ENCODE measurements at regions not wholly inside any gene's neighbourhood (a gene's known extent, or its start where the extent isn't known, plus 50 kb on each side); places are given as distances from the start of the nearest gene placed in this dataset.
"Not testable (repeated sequence)": the region's sequence is repeated elsewhere in the genome, so short reads cannot be mapped to it uniquely, and the experiment has no call there.

DNA sequence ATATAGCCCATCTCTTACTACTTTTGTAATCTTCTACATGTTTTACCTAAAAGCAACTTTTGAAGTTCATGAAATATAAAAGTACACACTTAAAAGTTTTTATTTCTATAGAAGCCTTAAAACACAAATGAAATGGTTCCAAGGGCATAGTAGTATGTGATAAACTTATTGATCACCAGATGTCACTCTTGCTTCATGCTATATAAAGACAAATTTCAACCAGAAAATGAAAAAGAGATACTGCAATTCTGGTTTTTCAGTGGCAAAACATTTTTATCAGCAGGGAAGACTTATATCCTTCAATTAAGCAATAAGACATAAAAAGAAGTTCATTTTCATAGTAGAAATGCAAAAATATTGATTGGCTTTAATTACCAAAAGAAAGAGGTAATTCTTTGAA, 69.4 kb upstream of the FBXL17 start (continued):
- TF ChIP-seq ZNF274 (IDR thresholded peaks at IDR 0.05; ENCODE audit: insufficient read depth, insufficient read length) (no peak), MEF2A (IDR thresholded peaks at IDR 0.05; ENCODE audit: insufficient read depth, low read depth, low read length) (no peak), CREB1 (IDR thresholded peaks at IDR 0.05; ENCODE audit: low read depth) (no peak), SIX5 (IDR thresholded peaks at IDR 0.05; ENCODE audit: low read depth, low read length, severe bottlenecking) (no peak), IRF4 (IDR thresholded peaks at IDR 0.05; ENCODE audit: low read depth, low read length) (no peak), TARDBP (IDR thresholded peaks at IDR 0.05; ENCODE audit: borderline replicate concordance) (no peak)
- TF ChIP-seq, protein P1, sequence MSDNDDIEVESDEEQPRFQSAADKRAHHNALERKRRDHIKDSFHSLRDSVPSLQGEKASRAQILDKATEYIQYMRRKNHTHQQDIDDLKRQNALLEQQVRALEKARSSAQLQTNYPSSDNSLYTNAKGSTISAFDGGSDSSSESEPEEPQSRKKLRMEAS (IDR thresholded peaks at IDR 0.05; ENCODE audit: low read depth, low read length): no peak

DNA sequence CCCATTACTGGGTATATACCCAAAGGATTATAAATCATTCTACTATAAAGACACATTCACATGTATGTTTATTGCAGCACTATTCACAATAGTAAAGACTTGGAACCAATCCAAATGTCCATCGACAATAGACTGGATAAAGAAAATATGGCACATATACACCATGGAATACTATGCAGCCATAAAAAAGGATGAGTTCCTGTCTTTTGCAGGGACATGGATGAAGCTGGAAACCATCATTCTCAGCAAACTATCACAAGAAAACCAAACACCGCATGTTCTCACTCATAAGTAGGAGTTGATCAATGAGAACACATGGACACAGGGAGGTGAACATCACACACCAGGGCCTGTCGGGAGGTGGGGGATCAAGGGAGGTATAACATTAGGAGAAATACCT, 62.2 kb upstream of the FBXL17 start:
- SMC1A ChIA-PET (ENCODE audit: uncharacterized antibody, unreplicated experiment); H3K4me3 ChIP-seq; H3K27ac ChIP-seq (ENCODE audit: control insufficient read depth, insufficient read depth); POLR2A ChIA-PET; H3K79me2 ChIP-seq (ENCODE audit: control insufficient read depth, insufficient read depth, low read length); CTCF ChIA-PET; H3K27me3 ChIP-seq (replicated peaks in 1 of 2; ENCODE audit: control insufficient read depth in 2 of 2, insufficient read depth in 2 of 2, low read length in 1 of 2); H3K4me1 ChIP-seq (ENCODE audit: control insufficient read depth, insufficient read depth, low read length); intact Hi-C loops (cut with micrococcal nuclease; ENCODE audit: unreplicated experiment); RAD21 ChIA-PET (ENCODE audit: unreplicated experiment); ATAC-seq; H3K9ac ChIP-seq (ENCODE audit: control insufficient read depth, insufficient read depth, low read length); H3K9me3 ChIP-seq (replicated peaks; ENCODE audit: control insufficient read depth, insufficient read depth, low read length); in situ Hi-C loops (cut with MboI); H3K36me3 ChIP-seq (ENCODE audit: control insufficient read depth in 2 of 2, insufficient read depth in 2 of 2, low read length in 1 of 2); H3K4me2 ChIP-seq (ENCODE audit: control insufficient read depth, insufficient read depth); FAIRE-seq; H4K20me1 ChIP-seq (ENCODE audit: control insufficient read depth, insufficient read depth); DNase-seq (ENCODE audit: low read depth, low spot score); BruUV-seq (replicated peaks); H2AFZ ChIP-seq (ENCODE audit: control insufficient read depth, low read depth, low read length): not testable (repeated sequence)
- 76% methylated on average over 3 of the region's 3 CpGs for WGBS (ENCODE audit: insufficient coverage, insufficient replicate concordance, low lambda C conversion rate, missing lambda C conversion rate)

DNA sequence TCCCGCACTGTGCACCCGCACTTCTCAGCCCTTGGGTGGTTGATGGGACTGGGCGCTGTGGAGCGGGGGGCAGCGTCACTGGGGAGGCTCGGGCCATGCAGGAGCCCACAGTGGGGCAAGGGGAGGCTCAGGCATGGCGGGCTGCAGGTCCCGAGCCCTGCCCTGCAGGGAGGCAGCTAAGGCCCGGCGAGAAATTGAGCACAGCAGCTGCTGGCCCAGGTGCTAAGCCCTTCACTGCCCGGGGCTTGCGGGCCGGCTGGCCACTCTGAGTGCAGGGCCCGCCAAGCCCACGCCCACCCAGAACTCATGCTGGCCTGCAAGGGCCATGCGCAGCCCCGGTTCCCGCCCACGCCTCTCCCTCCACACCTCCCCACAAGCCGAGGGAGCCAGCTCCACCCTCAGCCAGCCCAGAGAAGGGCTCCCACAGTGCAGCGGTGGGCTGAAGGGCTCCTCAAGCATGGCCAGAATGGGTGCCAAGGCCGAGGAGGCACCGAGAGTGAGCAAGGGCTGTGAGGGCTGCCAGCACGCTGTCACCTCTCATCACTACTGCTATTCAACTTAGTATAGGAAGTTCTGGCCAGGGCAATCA, 60.3 kb upstream of the FBXL17 start:
- H3K79me2 ChIP-seq (ENCODE audit: control insufficient read depth, insufficient read depth, low read length); H3K27me3 ChIP-seq (replicated peaks in 1 of 2; ENCODE audit: control insufficient read depth in 2 of 2, insufficient read depth in 2 of 2, low read length in 1 of 2); SMC1A ChIA-PET (ENCODE audit: uncharacterized antibody, unreplicated experiment); BruUV-seq (replicated peaks); H3K9ac ChIP-seq (ENCODE audit: control insufficient read depth, insufficient read depth, low read length); intact Hi-C loops (cut with micrococcal nuclease; ENCODE audit: unreplicated experiment); H3K9me3 ChIP-seq (replicated peaks; ENCODE audit: control insufficient read depth, insufficient read depth, low read length); H2AFZ ChIP-seq (ENCODE audit: control insufficient read depth, low read depth, low read length); ATAC-seq; H3K36me3 ChIP-seq (ENCODE audit: control insufficient read depth in 2 of 2, insufficient read depth in 2 of 2, low read length in 1 of 2); in situ Hi-C loops (cut with MboI); H4K20me1 ChIP-seq (ENCODE audit: control insufficient read depth, insufficient read depth); H3K4me2 ChIP-seq (ENCODE audit: control insufficient read depth, insufficient read depth); RAD21 ChIA-PET (ENCODE audit: unreplicated experiment); H3K4me1 ChIP-seq (ENCODE audit: control insufficient read depth, insufficient read depth, low read length); POLR2A ChIA-PET; H3K4me3 ChIP-seq; H3K27ac ChIP-seq (ENCODE audit: control insufficient read depth, insufficient read depth); FAIRE-seq; DNase-seq (ENCODE audit: low read depth, low spot score): not testable (repeated sequence)
- CTCF ChIA-PET: interaction anchor here (2.1 kb wide), 1 partner anchor 182 kb away, joined by 6 read pairs; no protein-coding TSS in a partner anchor
- 74% methylated on average over 22 of the region's 24 CpGs for WGBS (ENCODE audit: insufficient coverage, insufficient replicate concordance, low lambda C conversion rate, missing lambda C conversion rate)

All from GM12878 (cell line).